D721Med (cell line): ENCODE measurements at regions not wholly inside any gene's neighbourhood (a gene's known extent, or its start where the extent isn't known, plus 50 kb on each side); places are given as distances from the start of the nearest gene placed in this dataset.

ENCODE experiments used
- DNase-seq: peaks from one replicate; pipeline ENCODE4 v3.0.0; 2011; ENCODE audit warnings: low spot score; ENCODE audit not compliant: insufficient read length
- FAIRE-seq: peaks from 2 replicates; lab custom pipeline; 2011; peaks lifted over from hg19 to GRCh38; lab: Jason Lieb, UNC
- TF ChIP-seq, protein P1 (sequence below): IDR thresholded peaks from 2 replicates; pipeline ENCODE4 v1.5.1; 2012; ENCODE audit warnings: mild to moderate bottlenecking, control low read depth; ENCODE audit not compliant: insufficient read depth; ENCODE audit errors: missing control alignments

DNA sequence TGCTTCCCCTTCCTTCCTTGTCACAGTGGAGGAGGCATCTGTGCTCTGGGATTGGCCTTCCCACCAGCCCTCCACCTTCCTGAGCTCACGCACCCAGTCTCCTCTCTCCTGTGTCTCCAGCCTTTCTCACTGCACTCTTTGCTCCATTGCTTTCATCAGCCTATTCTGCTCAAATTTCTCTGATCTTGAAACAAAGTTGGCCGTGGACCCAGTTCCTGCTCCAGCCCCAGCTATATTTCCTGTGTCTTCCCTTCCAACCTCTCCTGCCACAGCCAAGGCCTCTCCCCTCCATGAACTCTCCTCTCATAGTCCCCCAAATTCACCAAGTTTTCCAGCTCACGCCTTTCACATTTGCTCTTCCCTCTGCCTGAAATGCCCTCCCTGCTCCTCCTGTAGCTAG, 226.6 kb upstream of the AGAP1 start:
- no peak for DNase-seq
- TF ChIP-seq, protein P1, sequence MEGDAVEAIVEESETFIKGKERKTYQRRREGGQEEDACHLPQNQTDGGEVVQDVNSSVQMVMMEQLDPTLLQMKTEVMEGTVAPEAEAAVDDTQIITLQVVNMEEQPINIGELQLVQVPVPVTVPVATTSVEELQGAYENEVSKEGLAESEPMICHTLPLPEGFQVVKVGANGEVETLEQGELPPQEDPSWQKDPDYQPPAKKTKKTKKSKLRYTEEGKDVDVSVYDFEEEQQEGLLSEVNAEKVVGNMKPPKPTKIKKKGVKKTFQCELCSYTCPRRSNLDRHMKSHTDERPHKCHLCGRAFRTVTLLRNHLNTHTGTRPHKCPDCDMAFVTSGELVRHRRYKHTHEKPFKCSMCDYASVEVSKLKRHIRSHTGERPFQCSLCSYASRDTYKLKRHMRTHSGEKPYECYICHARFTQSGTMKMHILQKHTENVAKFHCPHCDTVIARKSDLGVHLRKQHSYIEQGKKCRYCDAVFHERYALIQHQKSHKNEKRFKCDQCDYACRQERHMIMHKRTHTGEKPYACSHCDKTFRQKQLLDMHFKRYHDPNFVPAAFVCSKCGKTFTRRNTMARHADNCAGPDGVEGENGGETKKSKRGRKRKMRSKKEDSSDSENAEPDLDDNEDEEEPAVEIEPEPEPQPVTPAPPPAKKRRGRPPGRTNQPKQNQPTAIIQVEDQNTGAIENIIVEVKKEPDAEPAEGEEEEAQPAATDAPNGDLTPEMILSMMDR = no peak
- FAIRE-seq = no peak

- FAIRE-seq (no peak), DNase-seq (no peak)
- TF ChIP-seq, protein P1 = no peak
These were observed 225.3 kb upstream of the AGAP1 start for GRCh38 chr2:235268535-235268934.

DNA sequence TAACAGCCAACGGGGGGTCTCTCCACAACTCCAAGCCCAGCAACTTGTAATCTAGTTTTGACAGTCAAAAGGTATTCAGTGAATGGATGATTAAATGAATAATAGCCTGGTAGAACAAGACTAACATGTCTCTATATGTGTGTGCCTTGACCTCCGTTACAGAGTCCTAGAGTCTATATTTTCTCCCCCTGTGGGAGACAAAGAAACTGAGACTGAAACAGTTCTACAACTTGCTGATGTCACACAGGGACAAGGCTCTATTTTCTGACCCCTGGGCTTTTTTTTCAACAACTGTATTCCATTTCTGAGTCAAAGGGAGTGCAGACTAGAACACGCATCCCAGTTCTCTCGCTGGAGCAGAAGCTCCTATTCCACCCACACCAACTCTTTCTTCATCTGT, 223.6 kb upstream of the AGAP1 start:
- FAIRE-seq (no peak), DNase-seq (no peak)
- TF ChIP-seq, protein P1 = no peak

- DNase-seq (no peak), FAIRE-seq (no peak)
- TF ChIP-seq, protein P1 = no peak
These were observed 222.9 kb upstream of the AGAP1 start for GRCh38 chr2:235270956-235271355.

- TF ChIP-seq, protein P1 = no peak
- no peak for FAIRE-seq
- no peak for DNase-seq
These were observed 221.9 kb upstream of the AGAP1 start for GRCh38 chr2:235271936-235272335.

DNA sequence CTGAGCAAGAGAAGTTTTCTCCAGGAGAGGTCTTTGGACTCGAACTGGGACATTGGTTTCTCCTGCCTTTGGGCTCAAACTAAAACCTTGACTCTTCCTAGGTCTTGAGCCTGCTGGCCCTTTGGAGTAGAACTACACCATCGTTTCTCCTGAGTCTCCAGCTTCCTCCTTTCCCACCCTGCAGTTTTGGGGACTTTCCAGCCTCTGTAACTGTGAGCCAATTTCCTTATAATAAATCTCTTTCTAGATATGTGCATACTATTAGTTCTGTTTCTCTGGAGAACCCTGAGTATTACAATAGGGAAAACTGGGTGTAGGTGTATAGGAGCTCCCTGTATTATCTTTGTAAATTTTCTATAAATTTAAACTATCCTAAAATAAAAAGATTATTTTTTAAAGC, 219.8 kb upstream of the AGAP1 start:
- DNase-seq (no peak), FAIRE-seq (no peak)
- TF ChIP-seq, protein P1 = no peak

DNA sequence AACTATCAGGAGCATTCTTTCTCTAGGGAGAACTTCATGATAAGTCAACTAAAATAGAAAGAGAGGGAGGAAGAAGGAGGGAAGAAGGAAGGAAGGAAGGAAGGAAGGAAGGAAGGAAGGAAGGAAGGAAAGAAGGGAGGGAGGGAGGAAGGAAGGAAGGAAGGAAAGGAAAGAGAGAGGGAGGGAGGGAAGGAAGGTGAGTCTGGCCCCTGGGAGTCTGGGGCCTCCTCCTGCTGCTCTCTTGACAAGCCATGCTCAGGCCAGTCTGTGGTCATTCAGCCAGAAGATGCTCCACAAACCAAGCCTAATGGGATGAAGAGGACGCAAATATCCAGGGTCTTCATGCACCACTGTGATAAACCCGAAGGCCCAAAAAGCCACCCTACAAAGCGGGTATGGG, 216.4 kb upstream of the AGAP1 start:
- no peak for FAIRE-seq
- TF ChIP-seq, protein P1 = no peak
- no peak for DNase-seq
